GM23338 (cell line): ENCODE measurements at regions not wholly inside any gene's neighbourhood (a gene's known extent, or its start where the extent isn't known, plus 50 kb on each side); places are given as distances from the start of the nearest gene placed in this dataset.

Experiments used
- ATAC-seq: fragments of 200-7000 bp; cut with Tn5 transposase; 3 replicates; pipeline ENCODE4 v1.9.1; 2020
- DNase-seq: peaks from one replicate; pipeline ENCODE4 v3.0.0-alpha.2; 2015; ENCODE audit warnings: low spot score
- H2AFZ ChIP-seq: fragments of 200-600 bp; sonication (generic); 2 replicates; pipeline ENCODE4 v1.8.0; 2016; ENCODE audit warnings: antibody characterized with exemption, mild to moderate bottlenecking, moderate library complexity
- H3F3A ChIP-seq: fragments of 200-600 bp; sonication (generic); replicated peaks from 2 replicates; pipeline ENCODE4 v1.8.0; 2017; ENCODE audit warnings: antibody characterized with exemption, mixed run types, low read depth
- H3K27ac ChIP-seq: fragments of 200-600 bp; sonication (generic); 2 replicates; pipeline ENCODE4 v1.6.1; 2016; ENCODE audit warnings: low read depth
- H3K27me3 ChIP-seq: fragments of 200-600 bp; sonication (generic); 2 replicates; pipeline ENCODE4 v1.8.0; 2016; ENCODE audit warnings: mild to moderate bottlenecking, mixed run types, moderate library complexity; ENCODE audit not compliant: insufficient read depth
- H3K36me3 ChIP-seq: fragments of 200-600 bp; sonication (generic); 2 replicates; pipeline ENCODE4 v1.8.0; 2016; ENCODE audit warnings: mild to moderate bottlenecking; ENCODE audit not compliant: insufficient read depth
- H3K4me1 ChIP-seq: fragments of 200-600 bp; sonication (generic); 2 replicates; pipeline ENCODE4 v1.8.0; 2016; ENCODE audit warnings: mild to moderate bottlenecking, moderate library complexity; ENCODE audit not compliant: insufficient read depth
- H3K4me2 ChIP-seq: fragments of 200-600 bp; sonication (generic); 2 replicates; pipeline ENCODE4 v1.7.1; 2017; ENCODE audit warnings: mixed run types
- H3K4me3 ChIP-seq: fragments of 200-600 bp; sonication (generic); 2 replicates; pipeline ENCODE4 v1.6.1; 2016; ENCODE audit warnings: mixed run types
- H3K79me2 ChIP-seq: fragments of 200-600 bp; sonication (generic); replicated peaks from 2 replicates; pipeline ENCODE4 v1.8.0; 2017; ENCODE audit warnings: mild to moderate bottlenecking; ENCODE audit not compliant: insufficient read depth
- H3K9me2 ChIP-seq: fragments of 200-600 bp; sonication (generic); 2 replicates; pipeline ENCODE4 v1.8.0; 2017; ENCODE audit not compliant: insufficient read depth
- H4K20me1 ChIP-seq: fragments of 200-600 bp; sonication (generic); replicated peaks from 2 replicates; pipeline ENCODE4 v1.8.0; 2017; ENCODE audit warnings: mild to moderate bottlenecking; ENCODE audit not compliant: insufficient read depth
- H3K27ac Mint-ChIP-seq: 2 replicates; pipeline ENCODE4 v1.8.0; 2020; ENCODE audit warnings: inconsistent platforms, mild to moderate bottlenecking, moderate library complexity, mixed read lengths
- H3K27me3 Mint-ChIP-seq: 3 replicates; pipeline ENCODE4 v1.8.0; 2022; ENCODE audit warnings: low read depth, mild to moderate bottlenecking, moderate library complexity, mixed read lengths, inconsistent platforms; ENCODE audit not compliant: insufficient read depth, poor library complexity
- H3K36me3 Mint-ChIP-seq: 3 replicates; pipeline ENCODE4 v1.8.0; 2021; ENCODE audit warnings: low read depth, mild to moderate bottlenecking, inconsistent platforms, moderate library complexity, mixed read lengths
- H3K4me1 Mint-ChIP-seq: 3 replicates; pipeline ENCODE4 v1.8.0; 2020; ENCODE audit warnings: mild to moderate bottlenecking, inconsistent platforms, mixed read lengths
- H3K4me3 Mint-ChIP-seq: 3 replicates; pipeline ENCODE4 v1.8.0; 2021; ENCODE audit warnings: moderate library complexity, mild to moderate bottlenecking, inconsistent platforms, mixed read lengths
- H3K9me3 Mint-ChIP-seq: 3 replicates; pipeline ENCODE4 v1.8.0; 2020; ENCODE audit warnings: moderate library complexity, mild to moderate bottlenecking, inconsistent platforms, mixed read lengths
- CREB1 ChIP-seq: fragments of 250-450 bp; sonication (Bioruptor Pico); IDR thresholded peaks from 2 replicates; pipeline ENCODE4 v1.5.0; 2020; ENCODE audit warnings: low read depth, mild to moderate bottlenecking, moderate library complexity
- EZH2 ChIP-seq: fragments of 200-600 bp; sonication (generic); IDR thresholded peaks from one replicate; pipeline ENCODE4 v1.8.0; 2017; ENCODE audit warnings: antibody characterized with exemption, mild to moderate bottlenecking, low read depth; ENCODE audit not compliant: unreplicated experiment
- ZNF331 ChIP-seq: fragments of 250-450 bp; sonication (Bioruptor Pico); IDR thresholded peaks from 2 replicates; pipeline ENCODE4 v1.5.0; 2020; ENCODE audit warnings: low read depth, mild to moderate bottlenecking, moderate library complexity
- ZNF462 ChIP-seq: fragments of 250-450 bp; sonication (Bioruptor Pico); IDR thresholded peaks from 2 replicates; pipeline ENCODE4 v1.5.0; 2020; ENCODE audit warnings: mild to moderate bottlenecking, moderate library complexity
- TF ChIP-seq, protein P1 (sequence below), 2 experiments: fragments of 200-600 bp in 1 of 2; sonication (generic) in 1 of 2; conservative IDR thresholded peaks; 2 replicates each; pipeline versions ENCODE4 v1.5.1 to v1.6.1; 2016 to 2017; ENCODE audit warnings: antibody characterized with exemption in 2 of 2, low read depth in 2 of 2, mild to moderate bottlenecking in 2 of 2, moderate library complexity in 1 of 2
- TF ChIP-seq, protein P2 (sequence below): IDR thresholded peaks from 2 replicates; pipeline ENCODE4 v1.6.1; 2016; ENCODE audit warnings: antibody characterized with exemption

GRCh38 chr9:78112004-78112403 lies 80.4 kb upstream of the GNAQ start (continued):
- no peak for TF ChIP-seq ZNF462 (CRISPR knock-in tag)
- TF ChIP-seq, protein P1, sequence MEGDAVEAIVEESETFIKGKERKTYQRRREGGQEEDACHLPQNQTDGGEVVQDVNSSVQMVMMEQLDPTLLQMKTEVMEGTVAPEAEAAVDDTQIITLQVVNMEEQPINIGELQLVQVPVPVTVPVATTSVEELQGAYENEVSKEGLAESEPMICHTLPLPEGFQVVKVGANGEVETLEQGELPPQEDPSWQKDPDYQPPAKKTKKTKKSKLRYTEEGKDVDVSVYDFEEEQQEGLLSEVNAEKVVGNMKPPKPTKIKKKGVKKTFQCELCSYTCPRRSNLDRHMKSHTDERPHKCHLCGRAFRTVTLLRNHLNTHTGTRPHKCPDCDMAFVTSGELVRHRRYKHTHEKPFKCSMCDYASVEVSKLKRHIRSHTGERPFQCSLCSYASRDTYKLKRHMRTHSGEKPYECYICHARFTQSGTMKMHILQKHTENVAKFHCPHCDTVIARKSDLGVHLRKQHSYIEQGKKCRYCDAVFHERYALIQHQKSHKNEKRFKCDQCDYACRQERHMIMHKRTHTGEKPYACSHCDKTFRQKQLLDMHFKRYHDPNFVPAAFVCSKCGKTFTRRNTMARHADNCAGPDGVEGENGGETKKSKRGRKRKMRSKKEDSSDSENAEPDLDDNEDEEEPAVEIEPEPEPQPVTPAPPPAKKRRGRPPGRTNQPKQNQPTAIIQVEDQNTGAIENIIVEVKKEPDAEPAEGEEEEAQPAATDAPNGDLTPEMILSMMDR (conservative IDR thresholded peaks at IDR 0.05; ENCODE audit: low read depth in 2 of 2): no peak
- TF ChIP-seq CREB1 (CRISPR knock-in tag): no peak
- no peak for TF ChIP-seq EZH2

- H3K27ac ChIP-seq: no peak overlapping the region
- no peaks in the 10 kb centered on the region for H3K4me1 ChIP-seq
- H3K4me1 Mint-ChIP-seq: no peaks in the 10 kb centered on the region
- no peak overlapping the region for H2AFZ ChIP-seq
- H3K4me2 ChIP-seq: no peak overlapping the region
- no peaks in the 10 kb centered on the region for H3K27me3 Mint-ChIP-seq
- H3K36me3 ChIP-seq: no peaks in the 10 kb centered on the region
- H3K9me3 Mint-ChIP-seq: 0 out of 3 replicates have a peak, but pooled peaks cover 2% of the 10 kb centered on the region
- H3K79me2 ChIP-seq: no peaks in the 10 kb centered on the region
- H3F3A ChIP-seq: no peaks in the 10 kb centered on the region
- no peaks in the 10 kb centered on the region for H3K36me3 Mint-ChIP-seq
- no peaks in the 10 kb centered on the region for H3K9me2 ChIP-seq
- DNase-seq: no peak
- H3K27ac Mint-ChIP-seq: no peak overlapping the region
- ATAC-seq: no peak
- no peak overlapping the region for H3K4me3 Mint-ChIP-seq
- H3K27me3 ChIP-seq: no peaks in the 10 kb centered on the region
- H4K20me1 ChIP-seq: no peaks in the 10 kb centered on the region
- no peak overlapping the region for H3K4me3 ChIP-seq
- no peak for TF ChIP-seq ZNF331
- TF ChIP-seq ZNF462 (CRISPR knock-in tag): no peak
- TF ChIP-seq, protein P2, sequence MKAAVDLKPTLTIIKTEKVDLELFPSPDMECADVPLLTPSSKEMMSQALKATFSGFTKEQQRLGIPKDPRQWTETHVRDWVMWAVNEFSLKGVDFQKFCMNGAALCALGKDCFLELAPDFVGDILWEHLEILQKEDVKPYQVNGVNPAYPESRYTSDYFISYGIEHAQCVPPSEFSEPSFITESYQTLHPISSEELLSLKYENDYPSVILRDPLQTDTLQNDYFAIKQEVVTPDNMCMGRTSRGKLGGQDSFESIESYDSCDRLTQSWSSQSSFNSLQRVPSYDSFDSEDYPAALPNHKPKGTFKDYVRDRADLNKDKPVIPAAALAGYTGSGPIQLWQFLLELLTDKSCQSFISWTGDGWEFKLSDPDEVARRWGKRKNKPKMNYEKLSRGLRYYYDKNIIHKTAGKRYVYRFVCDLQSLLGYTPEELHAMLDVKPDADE: no peak
These were observed 77.5 kb upstream of the GNAQ start for GRCh38 chr9:78109075-78109474.
